ENCODE measurements at regions not wholly inside any gene's neighbourhood (a gene's known extent, or its start where the extent isn't known, plus 50 kb on each side); places are given as distances from the start of the nearest gene placed in this dataset.

GRCh38 chr4:23969635-23970145, 79.8 kb upstream of the PPARGC1A start (continued):
- no peak for TF ChIP-seq EP300 (IDR thresholded peaks at IDR 0.05; ENCODE audit: borderline replicate concordance in 1 of 2, low read depth in 2 of 2, low read length in 2 of 2)
